Panc1 (cell line): ENCODE measurements at regions not wholly inside any gene's neighbourhood (a gene's known extent, or its start where the extent isn't known, plus 50 kb on each side); places are given as distances from the start of the nearest gene placed in this dataset.

Experiments
- ATAC-seq: fragments of 200-7000 bp; cut with Tn5 transposase; 2 replicates; pipeline ENCODE4 v1.9.1; 2020; ENCODE audit warnings: mild to moderate bottlenecking, moderate library complexity
- BruUV-seq: library from RNA; stranded (reverse); fragments of 400-500 nt; replicated peaks from 2 replicates; lab custom pipeline; 2021; lab: Mats Ljungman, UMichigan
- CTCF ChIA-PET: fragments of 300-600 bp; sonication (Branson Sonifier 250); formaldehyde crosslinking; loops from one replicate; lab custom pipeline; 2022; ENCODE audit warnings: antibody characterized with exemption; lab: Charles Lee
- POLR2A ChIA-PET: fragments of 300-600 bp; sonication (Branson Sonifier 250); formaldehyde crosslinking; loops from one replicate; lab custom pipeline; 2022; ENCODE audit warnings: antibody characterized with exemption; lab: Charles Lee
- DNase-seq: peaks from one replicate; pipeline ENCODE4 v3.0.0-alpha.2; 2010; ENCODE audit warnings: low read depth, low spot score
- H3K27ac ChIP-seq: 2 replicates; pipeline ENCODE4 v1.5.1; 2011; ENCODE audit warnings: mild to moderate bottlenecking, low read length, inconsistent platforms
- H3K27me3 ChIP-seq: fragments of 200-500 bp; sonication (Bioruptor generic); 2 replicates; pipeline ENCODE4 v1.6.0; 2014; ENCODE audit warnings: low read length, inconsistent platforms; ENCODE audit not compliant: control insufficient read depth, insufficient read depth
- H3K36me3 ChIP-seq: fragments of 200-500 bp; sonication (Bioruptor generic); 2 replicates; pipeline ENCODE4 v1.5.1; 2014; ENCODE audit warnings: inconsistent platforms, mild to moderate bottlenecking, low read length, moderate library complexity; ENCODE audit not compliant: control insufficient read depth, insufficient read depth
- H3K4me1 ChIP-seq: 2 replicates; pipeline ENCODE4 v1.5.1; 2011; ENCODE audit warnings: inconsistent platforms, mild to moderate bottlenecking, low read length, moderate library complexity; ENCODE audit not compliant: control insufficient read depth, insufficient read depth
- H3K4me3 ChIP-seq, 2 experiments: 2 replicates each; pipeline ENCODE4 v1.5.1; 2011 to 2012; ENCODE audit warnings: low read depth in 2 of 2, low read length in 2 of 2, mild to moderate bottlenecking in 2 of 2, inconsistent platforms in 1 of 2, moderate library complexity in 1 of 2
- H3K9me3 ChIP-seq: fragments of 200-500 bp; sonication (Bioruptor generic); 2 replicates; pipeline ENCODE4 v1.5.1; 2014; ENCODE audit warnings: low read depth, mild to moderate bottlenecking, inconsistent platforms, low read length, moderate library complexity; ENCODE audit not compliant: control insufficient read depth, insufficient read depth
- CTCF ChIP-seq: fragments of 450-650 bp; IDR thresholded peaks from 2 replicates; pipeline ENCODE4 v1.5.1; 2017; ENCODE audit warnings: mild to moderate bottlenecking
- POLR2AphosphoS5 ChIP-seq: IDR thresholded peaks from 2 replicates; pipeline ENCODE4 v1.6.1; 2012; ENCODE audit warnings: mild to moderate bottlenecking, low read depth, low read length, moderate library complexity
- REST ChIP-seq, 2 experiments: IDR thresholded peaks; 2 replicates each; pipeline ENCODE4 v1.6.1; 2011 to 2012; ENCODE audit warnings: low read depth in 2 of 2, control low read depth in 1 of 2, low read length in 1 of 2, mild to moderate bottlenecking in 1 of 2, moderate library complexity in 1 of 2; ENCODE audit not compliant: insufficient read depth in 1 of 2
- SIN3A ChIP-seq: IDR thresholded peaks from 2 replicates; pipeline ENCODE4 v1.6.1; 2012; ENCODE audit warnings: low read depth, mild to moderate bottlenecking, low read length, moderate library complexity, borderline replicate concordance; ENCODE audit not compliant: insufficient read depth
- TCF7L2 ChIP-seq: IDR thresholded peaks from 2 replicates; pipeline ENCODE4 v1.6.1; 2011; ENCODE audit warnings: mild to moderate bottlenecking, low read depth, low read length, inconsistent platforms
- in situ Hi-C: cut with HindIII; loops from 2 replicates; pipeline ENCODE4 v1.10.0; 2016; ENCODE audit warnings: low sequenced_read_pairs, low pct_unique_long_range_greater_than_20kb
- intact Hi-C: fragments of 100-400 bp; cut with micrococcal nuclease; formaldehyde crosslinking; loops from one replicate; pipeline ENCODE4 v1.10.0; 2022; ENCODE audit not compliant: unreplicated experiment

- intact Hi-C loops (no loop called here), in situ Hi-C loops (no loop called here)
- Histone ChIP-seq H3K36me3 (no peaks in the 10 kb centered on the region), H3K4me1 (no peaks in the 10 kb centered on the region), H3K27me3 (no peaks in the 10 kb centered on the region), H3K4me3 (no peak overlapping the region), H3K9me3 (no peaks in the 10 kb centered on the region; the same call in 1 of the 2 replicates), H3K27ac (no peak overlapping the region)
- POLR2A ChIA-PET: no interaction called here
- ATAC-seq (no peak), DNase-seq (no peak)
- CTCF ChIA-PET: interaction anchor here (0.6 kb wide), 1 partner anchor 8 kb away, joined by 3 read pairs; no protein-coding TSS in a partner anchor
- TF ChIP-seq POLR2AphosphoS5: no peak
- TF ChIP-seq SIN3A: no peak
- no peak for TF ChIP-seq TCF7L2
- no peak for TF ChIP-seq REST (IDR thresholded peaks at IDR 0.05; ENCODE audit: insufficient read depth in 1 of 2, low read depth in 2 of 2, low read length in 1 of 2)
- TF ChIP-seq CTCF: no peak
- no TSS peak for BruUV-seq
Observed at GRCh38 chr4:125538670-125539069, 223.9 kb downstream of the FAT4 start.

- in situ Hi-C loops: no loop called here
- BruUV-seq: no TSS peak
Observed at GRCh38 chr4:125539691-125540090, 224.9 kb downstream of the FAT4 start.

More at GRCh38 chr4:125539691-125540090, 224.9 kb downstream of the FAT4 start:
- H3K4me3 ChIP-seq: no peak overlapping the region
- ATAC-seq (no peak), DNase-seq (no peak)
- intact Hi-C loops: no loop called here
- no peak overlapping the region for H3K27ac ChIP-seq
- CTCF ChIA-PET: no interaction called here
- no peaks in the 10 kb centered on the region for H3K4me1 ChIP-seq
- H3K36me3 ChIP-seq: no peaks in the 10 kb centered on the region
- H3K9me3 ChIP-seq: no peaks in the 10 kb centered on the region; the same call in 1 of the 2 replicates
- POLR2A ChIA-PET: no interaction called here
- no peak for TF ChIP-seq SIN3A
- TF ChIP-seq CTCF: no peak
- no peak for TF ChIP-seq POLR2AphosphoS5
- TF ChIP-seq REST (IDR thresholded peaks at IDR 0.05; ENCODE audit: insufficient read depth in 1 of 2, low read depth in 2 of 2, low read length in 1 of 2): no peak
- H3K27me3 ChIP-seq: no peaks in the 10 kb centered on the region
